ENCODE measurements at regions not wholly inside any gene's neighbourhood (a gene's known extent, or its start where the extent isn't known, plus 50 kb on each side); places are given as distances from the start of the nearest gene placed in this dataset.
"Not testable (repeated sequence)": the region's sequence is repeated elsewhere in the genome, so short reads cannot be mapped to it uniquely, and the experiment has no call there.

GRCh38 chr3:135596563-135596962, 369.0 kb upstream of the PPP2R3A start:
- H3K27ac ChIP-seq, result no peak overlapping the region
- DNase-seq (ENCODE audit: low read depth, low spot score), result no peak
- H3K9me3 ChIP-seq (ENCODE audit: low read depth, low read length), result no peaks in the 10 kb centered on the region
- no peaks in the 10 kb centered on the region for H3K36me3 ChIP-seq (ENCODE audit: insufficient read depth, low read length)
- H3K4me3 ChIP-seq, result no peak overlapping the region
- H3K9ac ChIP-seq (ENCODE audit: insufficient read length), result no peak overlapping the region
- no peak for TF ChIP-seq POLR2AphosphoS5 (IDR thresholded peaks at IDR 0.05; ENCODE audit: borderline replicate concordance, low read depth, low read length)

- Histone ChIP-seq H3K36me3 (ENCODE audit: insufficient read depth, low read length) (no peaks in the 10 kb centered on the region), H3K27ac (no peak overlapping the region), H3K9me3 (ENCODE audit: low read depth, low read length) (no peaks in the 10 kb centered on the region), H3K9ac (ENCODE audit: insufficient read length) (no peak overlapping the region), H3K4me3 (no peak overlapping the region)
- no peak for TF ChIP-seq FOXP2 (optimal IDR thresholded peaks at IDR 0.05; ENCODE audit: control extremely low read depth, extremely low read length, insufficient read depth)
- no peak for TF ChIP-seq POLR2AphosphoS5 (IDR thresholded peaks at IDR 0.05; ENCODE audit: borderline replicate concordance, low read depth, low read length)
- no peak for TF ChIP-seq EZH2 (IDR thresholded peaks at IDR 0.05)
- DNase-seq (ENCODE audit: low read depth, low spot score), result no peak
These were observed 367.7 kb upstream of the PPP2R3A start for GRCh38 chr3:135597855-135598254.

GRCh38 chr3:135598597-135598996, 366.9 kb upstream of the PPP2R3A start:
- no peaks in the 10 kb centered on the region for H3K9me3 ChIP-seq (ENCODE audit: low read depth, low read length)
- H3K36me3 ChIP-seq (ENCODE audit: insufficient read depth, low read length), result no peaks in the 10 kb centered on the region
- no peak overlapping the region for H3K9ac ChIP-seq (ENCODE audit: insufficient read length)
- TF ChIP-seq FOXP2 (optimal IDR thresholded peaks at IDR 0.05; ENCODE audit: control extremely low read depth, extremely low read length, insufficient read depth), result no peak
- no peak overlapping the region for H3K4me3 ChIP-seq
- DNase-seq (ENCODE audit: low read depth, low spot score), result no peak
- H3K27ac ChIP-seq, result no peak overlapping the region

- not testable (repeated sequence) for H3K27ac ChIP-seq; H3K4me3 ChIP-seq; DNase-seq (ENCODE audit: low read depth, low spot score); H3K9ac ChIP-seq (ENCODE audit: insufficient read length); H3K9me3 ChIP-seq (ENCODE audit: low read depth, low read length); H3K36me3 ChIP-seq (ENCODE audit: insufficient read depth, low read length)
These were observed 361.0 kb upstream of the PPP2R3A start for GRCh38 chr3:135604512-135604911.

- TF ChIP-seq FOXP2 (optimal IDR thresholded peaks at IDR 0.05; ENCODE audit: control extremely low read depth, extremely low read length, insufficient read depth) (no peak), POLR2AphosphoS5 (IDR thresholded peaks at IDR 0.05; ENCODE audit: borderline replicate concordance, low read depth, low read length) (no peak), EZH2 (IDR thresholded peaks at IDR 0.05) (no peak)
- no peaks in the 10 kb centered on the region for H3K36me3 ChIP-seq (ENCODE audit: insufficient read depth, low read length)
- H3K4me3 ChIP-seq, result no peak overlapping the region
- no peak overlapping the region for H3K27ac ChIP-seq
- no peak for DNase-seq (ENCODE audit: low read depth, low spot score)
- H3K9ac ChIP-seq (ENCODE audit: insufficient read length), result no peak overlapping the region
- H3K9me3 ChIP-seq (ENCODE audit: low read depth, low read length), result no peaks in the 10 kb centered on the region
These were observed 347.4 kb upstream of the PPP2R3A start for GRCh38 chr3:135618123-135618522.

- H3K4me3 ChIP-seq, result no peak overlapping the region
- TF ChIP-seq POLR2AphosphoS5 (IDR thresholded peaks at IDR 0.05; ENCODE audit: borderline replicate concordance, low read depth, low read length) (no peak), EZH2 (IDR thresholded peaks at IDR 0.05) (no peak), FOXP2 (optimal IDR thresholded peaks at IDR 0.05; ENCODE audit: control extremely low read depth, extremely low read length, insufficient read depth) (no peak)
- H3K36me3 ChIP-seq (ENCODE audit: insufficient read depth, low read length), result no peaks in the 10 kb centered on the region
- H3K9ac ChIP-seq (ENCODE audit: insufficient read length), result no peak overlapping the region
- H3K9me3 ChIP-seq (ENCODE audit: low read depth, low read length), result no peaks in the 10 kb centered on the region
- no peak for DNase-seq (ENCODE audit: low read depth, low spot score)
- no peak overlapping the region for H3K27ac ChIP-seq
These were observed 344.2 kb upstream of the PPP2R3A start for GRCh38 chr3:135621184-135621920.

GRCh38 chr3:135622215-135622614, 343.3 kb upstream of the PPP2R3A start:
- Histone ChIP-seq H3K27ac (no peak overlapping the region), H3K9me3 (ENCODE audit: low read depth, low read length) (no peaks in the 10 kb centered on the region), H3K4me3 (no peak overlapping the region), H3K36me3 (ENCODE audit: insufficient read depth, low read length) (no peaks in the 10 kb centered on the region), H3K9ac (ENCODE audit: insufficient read length) (no peak overlapping the region)
- no peak for DNase-seq (ENCODE audit: low read depth, low spot score)
- TF ChIP-seq POLR2AphosphoS5 (IDR thresholded peaks at IDR 0.05; ENCODE audit: borderline replicate concordance, low read depth, low read length) (no peak), EZH2 (IDR thresholded peaks at IDR 0.05) (no peak), FOXP2 (optimal IDR thresholded peaks at IDR 0.05; ENCODE audit: control extremely low read depth, extremely low read length, insufficient read depth) (no peak)

GRCh38 chr3:135622656-135623055, 342.9 kb upstream of the PPP2R3A start:
- Histone ChIP-seq H3K4me3 (no peak overlapping the region), H3K9ac (ENCODE audit: insufficient read length) (no peak overlapping the region), H3K27ac (no peak overlapping the region), H3K9me3 (ENCODE audit: low read depth, low read length) (no peaks in the 10 kb centered on the region), H3K36me3 (ENCODE audit: insufficient read depth, low read length) (no peaks in the 10 kb centered on the region)
- no peak for DNase-seq (ENCODE audit: low read depth, low spot score)
- no peak for TF ChIP-seq POLR2AphosphoS5 (IDR thresholded peaks at IDR 0.05; ENCODE audit: borderline replicate concordance, low read depth, low read length)

- no peak for TF ChIP-seq EZH2 (IDR thresholded peaks at IDR 0.05)
- no peak for TF ChIP-seq FOXP2 (optimal IDR thresholded peaks at IDR 0.05; ENCODE audit: control extremely low read depth, extremely low read length, insufficient read depth)
- TF ChIP-seq POLR2AphosphoS5 (IDR thresholded peaks at IDR 0.05; ENCODE audit: borderline replicate concordance, low read depth, low read length), result no peak
- Histone ChIP-seq H3K9ac (ENCODE audit: insufficient read length) (no peak overlapping the region), H3K9me3 (ENCODE audit: low read depth, low read length) (no peaks in the 10 kb centered on the region)
These were observed 342.0 kb upstream of the PPP2R3A start for GRCh38 chr3:135623558-135623957.

More at GRCh38 chr3:135623558-135623957, 342.0 kb upstream of the PPP2R3A start:
- DNase-seq (ENCODE audit: low read depth, low spot score), result no peak
- H3K27ac ChIP-seq, result no peak overlapping the region
- no peaks in the 10 kb centered on the region for H3K36me3 ChIP-seq (ENCODE audit: insufficient read depth, low read length)
- no peak overlapping the region for H3K4me3 ChIP-seq

Measured in SK-N-MC (cell line).